HG03558 (cell line): ENCODE measurements at regions not wholly inside any gene's neighbourhood (a gene's known extent, or its start where the extent isn't known, plus 50 kb on each side); places are given as distances from the start of the nearest gene placed in this dataset.

Experiments used
- ATAC-seq: cut with Tn5 transposase; IDR thresholded peaks from one replicate; pipeline ENCODE4 v1.9.1; 2021; ENCODE audit warnings: moderate number of reproducible peaks; ENCODE audit not compliant: unreplicated experiment; ENCODE audit errors: extremely low read depth

- no peak for ATAC-seq
Measured at GRCh38 chr4:58247792-58248191, 1137.6 kb upstream of the IGFBP7 start.

GRCh38 chr4:58225460-58225859 is 1115.3 kb upstream of the IGFBP7 start:
- ATAC-seq, result no peak

- no peak for ATAC-seq
Measured at GRCh38 chr4:58219179-58219578, 1109.0 kb upstream of the IGFBP7 start.

GRCh38 chr4:58216461-58216860 is 1106.3 kb upstream of the IGFBP7 start:
- ATAC-seq, result no peak

- ATAC-seq, result no peak
Measured at GRCh38 chr4:58214376-58214775, 1104.2 kb upstream of the IGFBP7 start.

GRCh38 chr4:58209551-58209950 is 1099.4 kb upstream of the IGFBP7 start:
- ATAC-seq, result no peak

GRCh38 chr4:58209001-58209400 is 1098.8 kb upstream of the IGFBP7 start:
- ATAC-seq, result no peak

GRCh38 chr4:58205446-58206235 is 1095.5 kb upstream of the IGFBP7 start:
- no peak for ATAC-seq

GRCh38 chr4:58192217-58192616 is 1082.0 kb upstream of the IGFBP7 start:
- no peak for ATAC-seq

- ATAC-seq, result no peak
Measured at GRCh38 chr4:58191109-58191508, 1080.9 kb upstream of the IGFBP7 start.

- no peak for ATAC-seq
Measured at GRCh38 chr4:58188316-58188715, 1078.1 kb upstream of the IGFBP7 start.

- no peak for ATAC-seq
Measured at GRCh38 chr4:58175024-58175423, 1064.8 kb upstream of the IGFBP7 start.

GRCh38 chr4:58166490-58166889 is 1056.3 kb upstream of the IGFBP7 start:
- ATAC-seq, result no peak

GRCh38 chr4:58163156-58163555 is 1053.0 kb upstream of the IGFBP7 start:
- ATAC-seq, result no peak

GRCh38 chr4:58149404-58150085 is 1039.4 kb upstream of the IGFBP7 start:
- ATAC-seq, result no peak

- no peak for ATAC-seq
Measured at GRCh38 chr4:58144721-58145120, 1034.5 kb upstream of the IGFBP7 start.

- ATAC-seq, result no peak
Measured at GRCh38 chr4:58138786-58139668, 1028.8 kb upstream of the IGFBP7 start.

GRCh38 chr4:58136604-58137003 is 1026.4 kb upstream of the IGFBP7 start:
- ATAC-seq, result no peak

GRCh38 chr4:58127680-58128079 is 1017.5 kb upstream of the IGFBP7 start:
- no peak for ATAC-seq

- no peak for ATAC-seq
Measured at GRCh38 chr4:58119298-58119697, 1009.1 kb upstream of the IGFBP7 start.

- ATAC-seq, result no peak
Measured at GRCh38 chr4:58113126-58113525, 1002.9 kb upstream of the IGFBP7 start.
